NCI-H2196 (cell line): ENCODE measurements at regions not wholly inside any gene's neighbourhood (a gene's known extent, or its start where the extent isn't known, plus 50 kb on each side); places are given as distances from the start of the nearest gene placed in this dataset.

Experiments
- DNase-seq: peaks from one replicate; lab custom pipeline; 2025; ENCODE audit not compliant: unreplicated experiment; lab: John Stamatoyannopoulos, UW

- DNase-seq = no peak
Measured at GRCh38 chr16:6447021-6447790, 885.4 kb upstream of the RBFOX1 start.

GRCh38 chr16:6446370-6446769 is 886.3 kb upstream of the RBFOX1 start:
- DNase-seq = no peak

- no peak for DNase-seq
Measured at GRCh38 chr16:6439129-6439528, 893.5 kb upstream of the RBFOX1 start.

- no peak for DNase-seq
Measured at GRCh38 chr16:6428861-6429260, 903.8 kb upstream of the RBFOX1 start.

- DNase-seq = no peak
Measured at GRCh38 chr16:6427621-6428020, 905.0 kb upstream of the RBFOX1 start.

GRCh38 chr16:6407596-6407995 is 925.0 kb upstream of the RBFOX1 start:
- DNase-seq = no peak

GRCh38 chr16:6406028-6406427 is 926.6 kb upstream of the RBFOX1 start:
- DNase-seq = no peak

GRCh38 chr16:6382924-6383459 is 949.7 kb upstream of the RBFOX1 start:
- DNase-seq = no peak

GRCh38 chr16:6381896-6382295 is 950.7 kb upstream of the RBFOX1 start:
- no peak for DNase-seq

GRCh38 chr16:6377956-6378355 is 954.7 kb upstream of the RBFOX1 start:
- no peak for DNase-seq

- no peak for DNase-seq
Measured at GRCh38 chr16:6375465-6376075, 957.1 kb upstream of the RBFOX1 start.

- no peak for DNase-seq
Measured at GRCh38 chr16:6374821-6375220, 957.8 kb upstream of the RBFOX1 start.

- DNase-seq = no peak
Measured at GRCh38 chr16:6364846-6365245, 967.8 kb upstream of the RBFOX1 start.

- DNase-seq = no peak
Measured at GRCh38 chr16:6363896-6364607, 968.6 kb upstream of the RBFOX1 start.

- DNase-seq = no peak
Measured at GRCh38 chr16:6363396-6363795, 969.2 kb upstream of the RBFOX1 start.

GRCh38 chr16:6362321-6362720 is 970.3 kb upstream of the RBFOX1 start:
- no peak for DNase-seq

- DNase-seq = no peak
Measured at GRCh38 chr16:6360641-6361040, 972.0 kb upstream of the RBFOX1 start.

- no peak for DNase-seq
Measured at GRCh38 chr16:6356911-6357310, 975.7 kb upstream of the RBFOX1 start.

- no peak for DNase-seq
Measured at GRCh38 chr16:6349725-6350124, 982.9 kb upstream of the RBFOX1 start.

GRCh38 chr16:6345090-6345489 is 987.6 kb upstream of the RBFOX1 start:
- DNase-seq = no peak

- DNase-seq = no peak
Measured at GRCh38 chr16:6343157-6343556, 989.5 kb upstream of the RBFOX1 start.

- DNase-seq = no peak
Measured at GRCh38 chr16:6341981-6342380, 990.7 kb upstream of the RBFOX1 start.
